Vagina (tissue), 2 donors: ENCODE measurements at regions not wholly inside any gene's neighbourhood (a gene's known extent, or its start where the extent isn't known, plus 50 kb on each side); places are given as distances from the start of the nearest gene placed in this dataset.

ENCODE experiments used
- DNase-seq, 2 donors: peaks; one replicate each; pipeline ENCODE4 v3.0.0-alpha.2; 2017; ENCODE audit errors: extremely low spot score in 2 of 2
- H3K27ac ChIP-seq: fragments of 200-600 bp; sonication (generic); one replicate; pipeline ENCODE4 v1.5.1; 2019
- H3K27me3 ChIP-seq: fragments of 200-600 bp; sonication (generic); one replicate; pipeline ENCODE4 v1.5.1; 2019
- H3K36me3 ChIP-seq, 2 donors: fragments of 200-600 bp; sonication (generic); one replicate each; pipeline ENCODE4 v1.5.1; 2017 to 2019
- H3K4me1 ChIP-seq: fragments of 200-600 bp; sonication (generic); one replicate; pipeline ENCODE4 v1.5.1; 2019
- H3K4me3 ChIP-seq, 2 donors: fragments of 200-600 bp; sonication (generic); 1 replicate in 1 of 2; 2 replicates in 1 of 2; pipeline ENCODE4 v1.5.1; 2016 to 2019
- H3K9me3 ChIP-seq: fragments of 200-600 bp; sonication (generic); one replicate; pipeline ENCODE4 v1.5.1; 2019
- CTCF ChIP-seq, 3 experiments: fragments of 450-650 bp in 2 of 3; fragments of 200-600 bp in 1 of 3; sonication (generic) in 1 of 3; IDR thresholded peaks; one replicate each; pipeline ENCODE4 v1.5.1; 2017 to 2019; ENCODE audit warnings: antibody characterized with exemption in 3 of 3, mild to moderate bottlenecking in 2 of 3, moderate library complexity in 2 of 3
- POLR2A ChIP-seq, 2 donors: fragments of 450-650 bp; IDR thresholded peaks; one replicate each; pipeline ENCODE4 v1.6.1; 2017; ENCODE audit warnings: antibody characterized with exemption in 2 of 2, mild to moderate bottlenecking in 2 of 2, moderate library complexity in 2 of 2
- POLR2AphosphoS5 ChIP-seq, 2 donors: sonication (generic); formaldehyde crosslinking; IDR thresholded peaks; one replicate each; pipeline ENCODE4 v1.9.0; 2017; ENCODE audit warnings: antibody characterized with exemption in 2 of 2, mild to moderate bottlenecking in 2 of 2, low read depth in 1 of 2; ENCODE audit not compliant: insufficient read depth in 1 of 2
- intact Hi-C: fragments of 100-400 bp; cut with DNase I; formaldehyde crosslinking; loops from one replicate; pipeline ENCODE4 v1.15.1; 2023

GRCh38 chr11:28529540-28530410 is 421.6 kb downstream of the METTL15 start:
- Histone ChIP-seq H3K9me3 (no peaks in the 10 kb centered on the region), H3K4me1 (no peaks in the 10 kb centered on the region), H3K27me3 (no peaks in the 10 kb centered on the region), H3K36me3 (no peaks in the 10 kb centered on the region), H3K4me3 (no peak overlapping the region), H3K27ac (no peak overlapping the region)
- intact Hi-C loops: loop anchor here (10.0 kb wide), 1 partner anchor 835 kb away; no protein-coding TSS in a partner anchor
- no peak for TF ChIP-seq POLR2A (IDR thresholded peaks at IDR 0.05)
- TF ChIP-seq CTCF (IDR thresholded peaks at IDR 0.05): no peak
- no peak for TF ChIP-seq POLR2AphosphoS5 (IDR thresholded peaks at IDR 0.05; ENCODE audit: insufficient read depth in 1 of 2, low read depth in 1 of 2)
- no peak for DNase-seq

- Histone ChIP-seq H3K27ac (no peak overlapping the region), H3K4me3 (no peak overlapping the region), H3K36me3 (no peaks in the 10 kb centered on the region), H3K27me3 (no peaks in the 10 kb centered on the region), H3K4me1 (no peaks in the 10 kb centered on the region), H3K9me3 (no peaks in the 10 kb centered on the region)
- no peak for DNase-seq
- intact Hi-C loops: no loop called here
- TF ChIP-seq POLR2A (IDR thresholded peaks at IDR 0.05) (no peak), CTCF (IDR thresholded peaks at IDR 0.05) (no peak), POLR2AphosphoS5 (IDR thresholded peaks at IDR 0.05; ENCODE audit: insufficient read depth in 1 of 2, low read depth in 1 of 2) (no peak)
Measured at GRCh38 chr11:28529046-28529445, 420.9 kb downstream of the METTL15 start.

GRCh38 chr11:28528217-28528616 is 420.0 kb downstream of the METTL15 start:
- no peak for TF ChIP-seq CTCF (IDR thresholded peaks at IDR 0.05)
- TF ChIP-seq POLR2A (IDR thresholded peaks at IDR 0.05): no peak
- TF ChIP-seq POLR2AphosphoS5 (IDR thresholded peaks at IDR 0.05; ENCODE audit: insufficient read depth in 1 of 2, low read depth in 1 of 2): no peak
- no peaks in the 10 kb centered on the region for H3K9me3 ChIP-seq
- intact Hi-C loops: no loop called here

GRCh38 chr11:28526406-28526751 is 418.2 kb downstream of the METTL15 start:
- Histone ChIP-seq H3K36me3 (no peaks in the 10 kb centered on the region), H3K4me1 (peaks cover under 1% of the 10 kb centered on the region), H3K4me3 (no peak overlapping the region), H3K27ac (no peak overlapping the region), H3K9me3 (no peaks in the 10 kb centered on the region), H3K27me3 (no peaks in the 10 kb centered on the region)
- no peak for TF ChIP-seq POLR2A (IDR thresholded peaks at IDR 0.05)
- TF ChIP-seq POLR2AphosphoS5 (IDR thresholded peaks at IDR 0.05; ENCODE audit: insufficient read depth in 1 of 2, low read depth in 1 of 2): no peak
- TF ChIP-seq CTCF (IDR thresholded peaks at IDR 0.05): no peak
- intact Hi-C loops: no loop called here
- DNase-seq: no peak

More at GRCh38 chr11:28528217-28528616, 420.0 kb downstream of the METTL15 start:
- no peaks in the 10 kb centered on the region for H3K36me3 ChIP-seq
- no peak overlapping the region for H3K4me3 ChIP-seq
- DNase-seq: no peak
- no peaks in the 10 kb centered on the region for H3K4me1 ChIP-seq
- H3K27ac ChIP-seq: no peak overlapping the region
- no peaks in the 10 kb centered on the region for H3K27me3 ChIP-seq
